Hematopoietic multipotent progenitor cell (in vitro differentiated cells): ENCODE measurements at regions not wholly inside any gene's neighbourhood (a gene's known extent, or its start where the extent isn't known, plus 50 kb on each side); places are given as distances from the start of the nearest gene placed in this dataset.
A peak's percentile ranks its signal among the peaks of the same experiment; 100 is the strongest.

ENCODE experiments used
- DNase-seq, 3 donors: peaks; one replicate each; pipeline ENCODE4 v3.0.0-alpha.2; 2011 to 2015; ENCODE audit warnings: low read depth in 2 of 3, low spot score in 2 of 3

DNA sequence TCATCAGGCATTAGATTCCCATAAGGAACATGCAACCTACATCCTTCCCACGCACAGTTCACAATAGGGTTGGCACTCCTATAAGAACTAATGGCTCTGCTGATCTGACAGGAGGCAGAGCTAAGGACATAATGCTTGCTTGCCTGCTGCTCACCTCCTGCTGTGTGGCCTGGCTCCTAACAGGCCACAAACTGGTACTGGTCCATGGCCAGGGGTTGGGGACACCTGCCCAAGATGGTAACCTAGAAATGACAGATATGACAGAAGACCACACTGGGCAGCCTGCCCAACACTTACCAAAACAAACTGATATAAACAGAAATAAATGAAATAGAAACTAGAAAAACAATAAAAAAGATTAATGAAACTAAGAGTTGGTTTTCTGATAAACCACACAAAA, 325.6 kb downstream of the SEC23A start:
- DNase-seq = no peak

DNA sequence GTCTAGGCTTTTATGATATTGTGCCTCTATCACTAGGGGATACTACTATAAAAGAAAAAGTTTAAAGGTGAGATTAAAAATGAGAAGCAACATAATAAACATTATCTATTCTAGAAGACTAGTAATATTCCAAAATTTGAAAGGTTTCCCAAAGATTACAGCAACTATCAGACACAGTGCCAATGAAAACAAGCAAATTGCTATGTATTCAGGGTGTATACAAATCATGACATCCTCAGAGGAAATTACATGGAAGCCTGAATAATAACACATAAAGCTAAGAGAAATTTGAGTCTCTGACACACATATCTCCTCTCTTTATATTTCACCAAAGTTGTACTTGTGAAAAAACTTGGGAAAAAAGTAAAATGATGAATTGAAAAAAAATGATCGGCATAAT, 327.0 kb downstream of the SEC23A start:
- DNase-seq = no peak

DNA sequence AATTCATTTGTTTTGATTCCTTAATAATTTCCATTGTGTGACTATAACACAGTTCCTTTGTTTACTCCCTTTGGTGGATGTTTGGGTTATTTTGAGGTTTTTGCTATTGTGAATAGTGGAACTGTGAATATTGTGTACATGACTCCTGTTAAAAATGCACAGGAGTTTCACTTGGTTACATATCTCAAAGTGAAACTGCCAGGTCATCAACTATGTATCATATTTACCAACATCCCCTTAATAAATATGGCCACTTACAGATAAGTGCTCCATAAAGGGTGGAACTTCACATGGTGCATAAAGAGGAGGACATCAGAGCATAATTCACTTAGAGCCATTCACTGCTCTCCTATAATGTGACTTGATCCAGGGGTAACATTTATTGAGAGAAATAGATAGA, 328.9 kb downstream of the SEC23A start:
- no peak for DNase-seq

DNA sequence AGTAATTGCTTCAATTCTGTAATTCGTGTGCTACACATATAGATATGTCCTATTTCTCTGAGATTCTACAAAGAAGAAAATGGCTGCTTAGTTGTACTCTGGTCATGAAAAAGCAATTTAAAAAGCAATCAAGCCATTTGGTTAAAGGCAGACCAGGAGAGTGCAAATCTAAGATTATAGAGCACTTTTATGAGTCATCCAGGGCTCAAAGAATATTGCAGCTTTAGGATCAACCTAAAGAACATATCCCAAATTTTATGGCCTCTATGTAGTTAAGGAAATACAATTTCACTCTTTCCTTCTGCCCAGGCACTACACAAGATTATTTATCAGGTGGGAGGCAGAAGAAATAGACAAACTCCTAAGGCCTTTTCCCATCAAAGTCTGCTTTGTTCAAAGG, 332.8 kb downstream of the SEC23A start:
- no peak for DNase-seq

DNA sequence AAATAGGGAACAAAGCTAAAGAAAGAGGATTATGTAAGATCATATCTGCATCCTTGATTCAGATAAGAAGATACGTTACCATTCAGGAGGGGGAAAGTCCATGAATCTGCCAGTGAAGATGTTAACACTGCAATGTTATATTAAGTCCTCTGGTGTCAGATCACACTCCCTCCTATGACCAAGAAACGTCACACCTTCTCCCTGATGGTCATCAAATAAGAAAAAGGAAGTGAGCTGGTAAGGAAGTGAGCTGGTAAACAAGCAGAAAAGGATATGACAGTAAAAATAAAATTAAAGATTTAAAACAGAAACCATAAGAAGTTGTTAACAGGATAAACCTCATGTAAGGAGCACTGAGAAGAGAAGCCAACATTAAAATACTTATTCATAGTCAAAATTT, 340.2 kb downstream of the SEC23A start:
- peak in 1 of 3 donors; percentile 4 for DNase-seq

DNA sequence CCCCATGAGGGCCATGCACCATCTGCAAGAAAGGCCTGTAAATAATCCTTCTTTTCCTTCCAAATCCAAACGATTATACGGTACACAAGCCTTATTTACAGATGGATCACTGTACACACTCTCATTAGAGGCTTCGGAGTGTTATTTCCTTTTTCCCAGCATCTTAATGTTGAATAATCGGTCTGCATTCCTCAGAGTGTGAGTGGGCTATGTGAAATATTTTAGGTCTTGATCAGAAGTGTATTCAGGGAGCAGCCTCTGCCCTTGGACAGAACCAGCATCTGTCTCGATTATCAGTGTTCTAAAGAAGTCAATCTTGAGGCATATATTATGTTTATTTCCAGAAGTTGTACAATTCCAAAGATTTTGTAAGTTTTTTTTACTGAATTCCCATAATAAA, 340.6 kb downstream of the SEC23A start:
- DNase-seq = no peak

DNA sequence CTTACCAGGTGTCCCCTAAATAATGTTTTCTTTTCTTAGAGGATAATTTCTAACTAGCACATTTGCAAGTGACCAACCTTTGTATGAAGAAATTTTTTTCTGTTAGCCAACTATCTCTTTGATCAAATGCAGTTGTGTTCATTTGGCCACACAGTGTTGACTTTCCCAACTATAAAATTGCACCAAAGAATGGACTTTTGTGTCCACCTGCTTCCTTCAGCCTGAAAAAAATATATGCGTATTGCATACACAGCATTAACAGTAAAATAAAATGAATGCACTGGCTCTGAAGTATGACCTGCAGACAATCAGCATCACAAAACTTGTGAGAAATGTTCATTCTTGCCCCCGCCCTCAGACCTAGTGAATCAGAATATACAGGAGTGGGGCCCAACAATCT, 342.0 kb downstream of the SEC23A start:
- no peak for DNase-seq

DNA sequence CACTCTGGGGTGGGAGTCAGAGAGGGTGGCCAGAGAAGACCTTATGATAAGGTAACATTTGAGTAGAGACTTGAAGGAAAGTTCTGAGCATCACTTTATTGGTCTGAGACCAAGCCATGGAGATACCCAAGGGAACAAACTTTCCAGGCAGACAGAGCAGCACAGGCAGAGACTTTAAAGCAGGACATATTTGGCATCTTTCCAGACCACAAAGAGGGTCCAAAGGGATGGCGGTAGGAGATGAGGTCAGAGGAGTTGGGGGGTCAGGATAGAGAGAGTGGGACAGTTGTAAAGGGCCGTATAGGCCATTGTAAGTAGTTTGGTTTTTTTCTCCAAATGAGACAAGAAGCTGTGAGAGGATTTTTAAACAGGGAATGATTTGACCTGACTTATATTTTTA, 344.4 kb downstream of the SEC23A start:
- DNase-seq = no peak

DNA sequence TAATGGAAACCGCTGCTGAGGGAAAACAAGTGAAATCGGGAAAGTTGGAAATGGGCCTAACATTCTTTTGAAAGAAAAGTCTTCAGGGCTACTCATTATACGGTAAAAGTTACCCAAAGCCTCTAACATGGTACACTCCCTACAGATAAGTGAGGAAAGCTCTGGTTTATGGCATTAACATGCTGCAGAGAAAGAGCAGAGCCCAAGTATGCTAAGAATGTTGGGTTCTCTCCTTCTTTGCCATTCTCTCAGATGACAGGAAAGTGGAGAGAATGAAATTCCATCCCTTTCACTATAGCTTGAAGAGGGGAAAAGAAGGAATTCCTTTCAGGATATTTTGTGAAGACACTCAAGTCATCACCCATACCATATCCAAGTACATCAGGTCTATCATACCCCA, 348.0 kb downstream of the SEC23A start:
- no peak for DNase-seq

DNA sequence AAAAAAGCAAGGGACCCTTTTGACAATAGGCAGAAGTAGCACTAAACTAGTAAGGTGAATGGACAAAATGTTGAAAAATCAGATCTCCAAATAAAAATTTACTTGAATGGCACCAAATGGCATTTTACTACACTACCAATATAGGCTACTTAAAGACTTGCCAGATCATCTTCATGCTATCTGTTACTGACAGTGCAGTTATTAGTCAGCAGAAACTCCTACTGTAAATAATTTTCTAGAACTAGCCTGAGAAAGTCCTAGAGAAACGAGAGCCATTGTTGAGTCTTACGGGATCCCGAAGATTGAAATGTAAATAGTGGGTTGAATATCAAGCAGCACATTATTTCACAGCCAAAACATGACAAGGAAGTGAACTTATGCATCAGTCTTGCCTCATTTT, 350.3 kb downstream of the SEC23A start:
- DNase-seq = no peak

DNA sequence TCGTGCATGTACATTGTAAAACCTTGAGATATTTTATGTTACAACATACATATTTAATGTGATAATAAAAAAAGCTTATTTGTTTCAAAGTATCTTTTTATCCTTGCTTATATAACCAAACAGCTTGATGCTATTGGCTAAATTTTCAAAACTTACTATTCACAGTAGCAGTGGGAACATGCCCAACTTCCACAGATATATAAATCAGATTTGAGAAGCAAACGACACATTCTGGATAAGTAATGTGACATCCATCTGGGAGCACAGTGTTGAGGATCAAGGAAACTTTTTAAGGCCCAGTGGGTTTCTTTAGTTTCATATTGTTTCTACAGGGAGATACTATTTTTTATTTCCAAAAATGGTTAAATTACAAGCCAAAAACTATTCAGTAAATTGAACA, 350.7 kb downstream of the SEC23A start:
- no peak for DNase-seq

DNA sequence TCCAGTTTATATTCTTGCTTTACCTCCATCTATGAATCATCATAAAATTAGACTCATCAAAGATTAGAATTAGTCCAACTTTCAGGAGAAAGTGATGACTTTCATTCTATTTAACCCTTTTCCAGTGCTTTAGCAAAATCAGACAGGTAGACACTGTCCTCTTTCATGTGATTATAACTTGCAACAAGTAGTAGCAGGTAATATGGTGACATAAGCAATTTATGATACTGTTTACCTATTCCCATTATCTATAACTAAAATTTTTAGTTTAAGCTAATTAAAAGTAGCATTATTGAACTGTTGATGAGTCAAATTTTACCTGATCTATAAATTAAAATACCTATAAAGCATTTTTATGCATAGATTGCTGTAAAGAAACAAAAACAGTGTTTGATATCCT, 351.6 kb downstream of the SEC23A start:
- no peak for DNase-seq

DNA sequence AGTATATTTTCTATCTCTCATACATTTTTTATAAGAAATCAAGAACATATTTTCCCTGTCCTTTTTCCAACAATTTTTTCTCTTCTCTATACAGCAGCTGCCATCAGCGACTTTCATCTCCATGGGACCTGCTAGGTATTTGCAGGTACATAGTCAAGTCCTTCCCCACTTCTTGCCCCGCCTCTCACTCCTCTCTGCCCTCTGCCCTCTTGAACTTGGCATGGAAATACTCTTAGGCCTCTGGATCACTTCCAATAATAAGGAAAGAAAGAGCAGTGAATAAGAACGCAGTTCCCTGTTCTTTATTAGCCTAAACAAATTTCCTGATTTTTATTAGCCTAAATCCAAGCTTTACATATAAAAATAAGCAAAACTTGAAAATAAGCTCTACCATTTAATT, 353.1 kb downstream of the SEC23A start:
- no peak for DNase-seq

DNA sequence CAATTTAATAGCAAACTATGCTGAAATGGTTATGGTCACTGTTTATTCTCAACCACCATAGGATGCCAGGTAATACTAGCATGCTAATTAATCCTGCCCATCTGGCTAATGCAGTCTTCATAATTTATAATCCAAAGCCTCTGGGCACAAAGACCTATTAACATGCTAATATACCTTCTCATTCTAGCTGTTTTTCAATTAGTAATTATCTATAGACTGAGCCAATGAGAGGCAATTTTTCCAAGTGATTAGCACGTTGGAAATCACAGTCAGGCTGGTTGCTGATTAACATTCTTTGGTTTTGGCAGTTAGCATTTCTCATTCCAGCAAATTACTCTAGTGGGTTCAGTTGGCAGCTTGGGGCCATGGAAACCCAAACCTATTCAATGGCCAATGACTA, 357.2 kb downstream of the SEC23A start:
- no peak for DNase-seq

DNA sequence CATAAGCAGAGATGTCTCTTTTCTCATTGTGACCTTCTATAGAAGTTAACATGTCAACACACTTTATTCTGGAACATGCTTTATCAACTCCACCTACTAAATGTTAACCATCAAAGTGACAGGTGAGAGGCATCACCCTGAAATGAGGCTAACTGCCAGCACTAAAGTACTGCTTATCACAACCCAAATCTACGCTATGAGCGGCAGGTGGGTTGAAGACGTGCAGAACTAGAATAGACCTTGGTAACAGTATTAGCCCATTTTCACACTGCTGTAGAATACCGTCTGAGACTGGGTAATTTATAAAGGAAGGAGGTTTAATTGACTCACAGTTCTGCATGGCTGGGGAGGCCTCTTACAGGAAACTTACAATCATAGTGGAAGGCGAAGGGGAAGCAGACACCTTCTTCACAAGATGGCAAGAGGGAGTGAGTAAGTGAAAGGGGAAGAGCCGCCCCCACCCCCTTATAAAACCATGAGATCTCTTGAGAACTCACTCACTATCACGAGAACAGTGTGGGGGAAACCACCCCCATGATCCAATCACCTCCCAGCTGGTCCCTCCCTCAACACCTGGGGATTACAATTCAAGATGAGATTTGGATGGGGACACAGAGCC, 359.0 kb downstream of the SEC23A start:
- DNase-seq = no peak

DNA sequence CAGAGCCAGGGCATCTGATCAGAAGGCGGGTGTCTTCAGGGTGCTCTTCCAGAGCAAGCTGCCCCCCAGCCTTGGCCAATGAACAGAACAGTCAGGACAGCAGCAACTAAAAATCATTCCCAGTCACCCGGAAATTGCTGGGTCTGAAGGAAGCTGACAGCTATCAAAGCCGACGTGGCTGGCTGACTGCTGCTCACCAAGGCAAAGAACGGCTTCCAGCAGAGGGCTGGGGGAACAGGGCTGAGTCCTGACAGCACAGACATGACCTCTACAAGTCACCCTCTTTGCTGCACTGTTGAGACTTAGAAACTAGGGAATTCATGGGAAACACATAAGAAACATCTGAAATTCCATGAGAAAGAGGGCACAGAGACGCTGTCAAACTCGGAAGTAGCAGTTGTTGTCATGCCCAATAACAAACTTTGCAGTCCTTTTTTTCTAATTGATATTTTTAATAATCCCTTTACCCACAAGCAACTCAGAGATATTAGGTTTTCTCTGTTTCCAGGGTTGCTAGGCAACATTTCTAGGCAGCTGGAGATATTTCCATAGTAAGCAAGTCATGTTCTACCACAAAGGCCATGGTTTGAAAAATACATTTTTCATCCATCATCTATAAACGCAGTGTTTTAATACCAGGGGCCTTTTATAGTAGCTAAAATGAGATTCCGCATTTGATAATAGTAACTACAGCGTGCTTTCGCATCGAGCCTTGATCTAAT, 365.2 kb downstream of the SEC23A start:
- DNase-seq = peak in 1 of 3 donors; percentile 6

DNA sequence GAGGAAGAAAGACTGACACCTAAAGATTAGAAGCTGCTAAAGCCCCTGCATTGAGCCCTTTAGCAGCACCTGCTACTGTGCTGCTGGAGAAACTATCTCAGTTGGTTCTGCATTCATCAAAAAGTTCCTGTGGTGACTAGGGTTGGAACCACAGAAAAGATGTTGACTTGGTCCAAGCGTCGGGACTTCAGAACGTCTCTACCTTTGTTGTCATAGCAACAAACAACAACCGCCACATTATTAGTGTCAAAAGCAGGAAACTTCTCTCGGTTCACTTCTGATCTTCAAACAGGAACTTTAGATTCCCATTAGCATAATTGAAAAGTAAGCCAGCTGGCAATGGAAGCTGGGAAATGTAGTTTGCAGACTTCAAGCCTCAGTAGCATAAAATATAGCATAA, 368.0 kb downstream of the SEC23A start:
- DNase-seq = peak in 2 of 3 donors; percentile 5 to 42

DNA sequence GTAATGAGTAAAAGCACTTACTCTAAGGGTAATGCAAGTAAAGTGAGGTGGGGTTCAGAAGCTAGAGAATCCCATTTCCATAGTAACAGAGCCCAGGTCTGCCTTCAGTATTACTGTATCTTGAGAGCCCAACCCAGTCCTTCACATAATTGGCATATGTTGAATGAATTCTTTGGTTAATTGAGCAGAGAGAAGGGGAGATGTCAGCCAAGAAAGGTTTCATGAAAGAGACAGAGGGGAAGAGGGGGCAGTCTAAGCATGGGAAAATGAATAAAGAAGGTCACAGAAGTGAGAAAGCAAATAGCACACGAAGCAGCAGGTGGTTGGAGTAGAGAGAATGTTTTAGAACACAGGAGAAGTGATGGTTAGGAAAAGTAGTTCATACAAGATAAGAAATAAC, 371.1 kb downstream of the SEC23A start:
- no peak for DNase-seq

DNA sequence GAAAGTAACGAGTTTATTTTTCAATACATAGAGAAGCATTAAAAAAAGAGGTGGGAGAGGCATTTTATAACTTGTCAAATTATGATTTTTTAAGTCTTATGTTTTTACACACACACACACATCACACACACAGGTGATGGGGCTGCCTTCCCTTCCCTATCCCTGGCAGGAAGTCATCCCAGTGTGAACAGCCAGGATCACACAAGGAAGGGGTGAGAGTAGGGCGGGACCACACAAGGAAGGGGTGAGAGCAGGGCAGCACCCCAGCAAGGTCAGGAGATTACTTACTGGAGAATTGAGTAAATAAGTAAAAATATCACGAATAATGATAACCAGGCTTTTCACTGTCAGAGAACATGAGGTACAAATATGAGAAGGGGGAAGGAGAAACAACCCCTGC, 372.6 kb downstream of the SEC23A start:
- no peak for DNase-seq

DNA sequence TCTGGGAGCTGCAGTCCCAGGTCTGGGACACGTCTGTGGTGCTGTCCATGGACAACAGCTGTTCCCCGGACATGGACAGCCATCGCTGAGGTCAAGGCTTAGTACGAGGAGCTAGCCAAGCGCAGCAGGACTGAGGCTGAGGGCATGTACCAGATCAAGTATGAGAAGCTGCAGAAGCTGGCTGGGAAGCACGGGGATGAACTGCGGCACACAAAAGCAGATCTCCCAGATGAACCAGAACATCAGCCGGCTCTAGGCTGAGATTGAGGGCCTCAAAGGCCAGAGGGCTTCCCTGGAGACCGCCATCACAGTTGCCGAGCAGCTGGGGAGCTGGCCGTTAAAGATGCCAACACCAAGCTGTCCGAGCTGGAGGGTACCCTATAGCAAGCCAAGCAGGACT, 375.3 kb downstream of the SEC23A start:
- DNase-seq = no peak

DNA sequence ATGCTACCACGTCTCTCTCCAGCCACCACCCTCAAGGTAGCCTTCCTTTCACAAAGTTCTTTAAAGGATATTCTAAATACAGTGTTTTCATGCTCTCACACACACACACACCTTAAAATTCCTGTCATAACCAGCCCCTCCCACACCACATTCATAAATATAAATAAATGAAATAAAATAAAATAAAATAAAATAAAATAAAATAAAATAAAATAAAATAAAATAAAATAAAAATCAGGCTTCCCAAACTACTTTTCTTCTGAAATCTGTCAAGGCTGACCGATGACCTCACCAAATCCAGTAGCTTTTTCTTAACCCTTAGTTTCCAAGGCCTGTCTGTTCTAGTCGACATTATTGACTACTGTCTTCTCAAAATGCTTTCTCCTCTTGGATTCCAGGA, 378.4 kb downstream of the SEC23A start:
- DNase-seq = no peak

DNA sequence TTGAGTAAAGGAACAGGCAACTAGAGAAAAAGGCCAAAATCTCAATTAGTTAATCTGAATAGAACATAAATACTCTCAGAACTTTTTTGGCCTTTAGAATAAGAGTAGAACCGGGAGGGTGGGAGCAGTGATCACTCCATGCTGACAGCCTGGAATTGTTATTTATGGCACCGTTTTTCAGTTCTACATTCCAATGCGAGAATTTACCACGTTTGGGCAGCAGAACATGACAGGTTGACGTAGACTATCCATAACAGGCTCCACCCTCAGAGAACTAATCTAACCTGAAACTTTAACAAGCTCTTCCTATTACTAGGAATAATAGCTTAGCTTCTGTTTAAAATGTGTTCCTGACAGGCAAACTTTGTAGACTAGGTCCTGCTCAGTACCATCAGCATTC, 379.1 kb downstream of the SEC23A start:
- DNase-seq = no peak

DNA sequence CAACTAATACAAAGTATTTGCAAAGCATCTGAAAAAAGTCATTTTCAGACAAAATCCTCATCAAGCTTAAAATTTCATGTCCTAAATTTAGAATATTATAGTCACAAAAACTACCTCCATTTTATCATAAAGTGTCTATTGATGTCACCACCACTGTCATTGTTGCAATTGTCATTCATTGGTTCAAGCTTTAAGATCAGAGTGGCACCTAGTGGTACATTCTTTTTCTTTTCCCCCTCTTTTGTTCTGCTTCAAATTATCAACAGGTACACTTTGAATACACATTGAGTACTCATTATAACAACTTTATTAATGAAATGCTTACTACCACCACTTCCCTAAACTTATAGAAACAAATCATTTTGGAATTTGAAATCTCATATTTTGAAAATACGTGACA, 379.8 kb downstream of the SEC23A start:
- DNase-seq = no peak
